Esophagus squamous epithelium (tissue), 4 donors: ENCODE measurements at regions not wholly inside any gene's neighbourhood (a gene's known extent, or its start where the extent isn't known, plus 50 kb on each side); places are given as distances from the start of the nearest gene placed in this dataset.

ENCODE experiments used
- POLR2A ChIP-seq, 4 donors: fragments of 450-650 bp; IDR thresholded peaks; one replicate each; pipeline ENCODE4 v1.6.1; 2017; ENCODE audit warnings: antibody characterized with exemption in 4 of 4, mild to moderate bottlenecking in 4 of 4, moderate library complexity in 3 of 4
- TF ChIP-seq, protein P1 (sequence below), 6 experiments: fragments of 450-650 bp in 4 of 6; fragments of 200-600 bp in 2 of 6; sonication (generic) in 2 of 6; IDR thresholded peaks; one replicate each; pipeline ENCODE4 v1.5.1; 2016 to 2019; ENCODE audit warnings: antibody characterized with exemption in 6 of 6, mild to moderate bottlenecking in 4 of 6, moderate library complexity in 4 of 6

- no peak for TF ChIP-seq POLR2A (IDR thresholded peaks at IDR 0.05)
- TF ChIP-seq, protein P1, sequence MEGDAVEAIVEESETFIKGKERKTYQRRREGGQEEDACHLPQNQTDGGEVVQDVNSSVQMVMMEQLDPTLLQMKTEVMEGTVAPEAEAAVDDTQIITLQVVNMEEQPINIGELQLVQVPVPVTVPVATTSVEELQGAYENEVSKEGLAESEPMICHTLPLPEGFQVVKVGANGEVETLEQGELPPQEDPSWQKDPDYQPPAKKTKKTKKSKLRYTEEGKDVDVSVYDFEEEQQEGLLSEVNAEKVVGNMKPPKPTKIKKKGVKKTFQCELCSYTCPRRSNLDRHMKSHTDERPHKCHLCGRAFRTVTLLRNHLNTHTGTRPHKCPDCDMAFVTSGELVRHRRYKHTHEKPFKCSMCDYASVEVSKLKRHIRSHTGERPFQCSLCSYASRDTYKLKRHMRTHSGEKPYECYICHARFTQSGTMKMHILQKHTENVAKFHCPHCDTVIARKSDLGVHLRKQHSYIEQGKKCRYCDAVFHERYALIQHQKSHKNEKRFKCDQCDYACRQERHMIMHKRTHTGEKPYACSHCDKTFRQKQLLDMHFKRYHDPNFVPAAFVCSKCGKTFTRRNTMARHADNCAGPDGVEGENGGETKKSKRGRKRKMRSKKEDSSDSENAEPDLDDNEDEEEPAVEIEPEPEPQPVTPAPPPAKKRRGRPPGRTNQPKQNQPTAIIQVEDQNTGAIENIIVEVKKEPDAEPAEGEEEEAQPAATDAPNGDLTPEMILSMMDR (IDR thresholded peaks at IDR 0.05): no peak
Measured at GRCh38 chr20:7362601-7363000, 577.7 kb downstream of the HAO1 start.
